Brain pericyte (primary cell): ENCODE measurements at regions not wholly inside any gene's neighbourhood (a gene's known extent, or its start where the extent isn't known, plus 50 kb on each side); places are given as distances from the start of the nearest gene placed in this dataset.

Experiments used
- DNase-seq: peaks from one replicate; pipeline ENCODE4 v3.0.0-alpha.2; 2012; ENCODE audit warnings: low read depth, low spot score

GRCh38 chr13:107121793-107122192, 553.9 kb upstream of the ARGLU1 start:
- no peak for DNase-seq

- DNase-seq, result no peak
Observed at GRCh38 chr13:107119989-107120881, 552.3 kb upstream of the ARGLU1 start.

DNA sequence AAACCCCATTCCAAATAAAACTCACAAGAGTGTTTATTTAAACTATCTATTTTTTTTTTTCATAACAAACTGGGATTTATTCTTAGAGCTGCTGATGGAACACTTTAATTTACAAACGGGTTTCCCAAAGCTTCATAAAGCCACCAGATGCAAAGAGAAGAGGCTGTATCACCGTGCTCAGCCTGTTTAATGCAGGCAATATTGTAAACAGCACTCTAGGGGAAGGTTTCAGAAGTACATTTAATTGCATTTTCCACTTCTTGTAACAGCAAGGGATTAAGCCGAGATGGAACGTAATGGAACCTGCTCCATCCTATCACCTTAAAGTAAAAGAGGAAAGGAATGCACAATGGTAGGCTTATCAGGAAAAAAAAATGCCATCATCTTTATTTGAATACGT, 550.6 kb upstream of the ARGLU1 start:
- no peak for DNase-seq

- DNase-seq, result no peak
Observed at GRCh38 chr13:107117327-107118012, 549.5 kb upstream of the ARGLU1 start.

DNA sequence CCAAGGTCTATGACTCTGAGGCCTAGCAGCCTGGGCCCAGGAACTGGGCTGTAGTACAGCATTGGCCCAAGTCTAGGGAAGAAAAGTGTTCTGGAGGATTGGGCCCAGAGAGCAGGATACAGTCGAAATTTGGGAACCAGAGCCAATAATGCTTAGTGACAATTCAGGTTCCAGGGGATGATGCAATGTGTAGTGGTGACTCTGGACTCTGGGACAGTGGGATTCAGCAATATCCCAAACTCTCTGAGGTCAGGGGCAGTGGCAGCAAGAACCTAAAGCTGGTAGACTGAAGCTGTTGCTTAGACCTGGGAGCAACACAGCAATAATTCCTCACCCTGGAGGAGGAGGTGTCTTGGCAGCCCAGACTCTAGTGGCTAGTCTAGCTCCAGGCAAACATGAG, 545.5 kb upstream of the ARGLU1 start:
- no peak for DNase-seq

DNA sequence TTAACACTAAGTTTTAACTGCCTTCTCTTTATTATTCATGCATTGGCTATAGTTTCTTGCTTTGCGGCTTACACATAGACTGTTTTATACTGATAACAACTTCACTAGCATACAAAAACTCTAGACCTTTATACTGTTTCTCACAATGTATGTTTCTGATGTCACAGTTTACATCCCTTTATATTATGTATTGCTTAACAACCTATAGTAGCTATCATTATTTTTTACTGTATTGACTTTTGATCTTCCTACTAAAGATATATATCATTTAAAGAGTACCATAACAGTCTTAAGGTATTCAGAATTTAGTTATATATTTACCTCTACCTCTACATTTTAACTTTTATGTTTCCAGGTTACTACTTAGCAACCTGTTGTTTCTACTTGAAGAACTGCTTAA, 543.3 kb upstream of the ARGLU1 start:
- no peak for DNase-seq

GRCh38 chr13:107104631-107105030, 536.7 kb upstream of the ARGLU1 start:
- DNase-seq, result no peak

DNA sequence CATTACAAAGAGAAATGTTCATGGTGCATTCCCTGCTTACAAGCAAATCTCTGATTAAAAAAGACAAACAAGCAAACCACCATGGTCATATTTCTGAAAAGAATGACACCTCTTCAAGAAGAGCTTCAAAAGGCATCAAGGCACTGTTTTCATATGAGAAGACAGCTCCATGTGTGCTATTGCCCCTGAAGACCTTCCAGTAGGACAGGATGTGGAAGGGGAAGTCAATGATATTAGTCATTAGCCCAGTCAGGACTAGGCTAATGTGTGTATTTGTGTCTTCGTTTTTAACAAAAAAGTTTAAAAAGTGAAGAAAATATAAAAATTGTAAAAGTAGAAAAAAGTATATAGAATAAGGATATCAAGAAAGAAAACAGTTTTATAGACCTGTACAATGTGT, 534.7 kb upstream of the ARGLU1 start:
- no peak for DNase-seq

GRCh38 chr13:107099661-107100060, 531.7 kb upstream of the ARGLU1 start:
- DNase-seq, result no peak

- no peak for DNase-seq
Observed at GRCh38 chr13:107097916-107098315, 530.0 kb upstream of the ARGLU1 start.

DNA sequence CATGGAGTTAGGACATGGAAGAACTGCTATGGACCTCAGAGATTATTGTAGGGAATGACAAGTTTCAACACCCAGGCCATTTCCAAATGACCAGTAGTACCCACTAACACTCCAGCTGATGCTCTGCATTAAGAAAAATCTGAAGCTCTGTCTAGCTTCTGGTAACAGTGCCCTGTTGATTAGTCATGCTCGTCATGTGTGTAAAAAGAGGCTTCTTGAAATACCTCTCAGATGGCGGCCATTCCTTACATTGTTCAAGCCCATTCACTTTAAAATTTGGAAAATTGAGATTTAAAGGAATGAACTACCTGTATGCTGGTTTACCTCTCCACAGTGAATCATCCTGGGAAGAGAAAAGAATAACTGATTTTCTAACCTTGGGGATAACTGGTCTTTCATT, 527.9 kb upstream of the ARGLU1 start:
- DNase-seq, result no peak

DNA sequence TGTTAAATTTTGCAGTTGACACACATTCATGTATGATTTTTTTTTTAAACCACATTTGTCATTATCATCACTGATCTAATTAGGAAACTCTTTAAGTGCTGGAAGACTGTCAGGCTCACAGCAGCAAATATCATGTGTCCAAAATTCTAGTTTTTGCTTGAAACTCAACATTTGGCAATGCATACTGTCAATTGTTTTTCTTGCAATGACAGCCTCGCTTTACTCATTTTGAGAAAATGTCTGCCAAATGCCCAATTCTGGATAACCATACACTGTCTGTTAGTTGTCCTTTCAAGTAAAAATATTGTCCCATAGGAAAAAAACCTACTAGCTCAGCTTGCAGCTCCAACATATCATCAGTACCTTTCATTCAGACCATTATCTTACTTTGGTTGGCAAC, 523.9 kb upstream of the ARGLU1 start:
- DNase-seq, result no peak

DNA sequence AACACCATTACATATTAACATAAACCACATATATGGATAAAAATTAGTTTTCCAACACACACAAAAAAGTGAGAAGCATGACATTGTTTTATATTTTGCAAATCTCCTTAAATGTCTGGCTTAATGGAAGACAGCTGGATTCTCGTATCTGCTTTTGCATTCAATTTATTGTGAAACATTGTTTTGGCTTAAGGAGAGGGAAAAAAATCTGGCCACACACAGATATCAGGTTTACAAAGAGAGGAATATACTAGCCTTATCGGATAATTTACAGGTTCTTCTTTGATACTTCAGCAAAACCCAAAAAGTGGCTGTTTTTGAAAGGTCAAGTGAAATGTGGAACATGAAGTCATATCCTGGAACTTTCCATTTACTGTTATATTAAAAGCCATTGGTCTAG, 523.5 kb upstream of the ARGLU1 start:
- DNase-seq, result no peak

DNA sequence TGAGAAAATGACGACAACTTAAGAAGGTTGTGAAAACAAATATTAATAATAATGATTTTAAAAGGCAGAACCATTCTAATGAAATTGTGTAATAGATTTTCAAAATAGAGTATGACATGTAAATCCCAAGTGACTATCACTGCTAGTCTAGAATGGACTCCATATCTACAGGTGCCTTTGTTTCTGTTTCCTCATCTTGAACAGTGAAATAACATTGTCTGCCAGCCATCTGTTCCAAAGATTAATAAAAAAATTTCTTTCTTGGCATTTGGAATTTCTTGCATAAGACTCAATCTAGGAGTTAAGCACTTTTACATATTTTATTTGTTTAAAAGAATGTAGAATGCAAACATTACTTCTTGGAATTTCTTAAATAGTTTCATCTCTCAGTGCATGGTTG, 520.1 kb upstream of the ARGLU1 start:
- DNase-seq, result no peak

DNA sequence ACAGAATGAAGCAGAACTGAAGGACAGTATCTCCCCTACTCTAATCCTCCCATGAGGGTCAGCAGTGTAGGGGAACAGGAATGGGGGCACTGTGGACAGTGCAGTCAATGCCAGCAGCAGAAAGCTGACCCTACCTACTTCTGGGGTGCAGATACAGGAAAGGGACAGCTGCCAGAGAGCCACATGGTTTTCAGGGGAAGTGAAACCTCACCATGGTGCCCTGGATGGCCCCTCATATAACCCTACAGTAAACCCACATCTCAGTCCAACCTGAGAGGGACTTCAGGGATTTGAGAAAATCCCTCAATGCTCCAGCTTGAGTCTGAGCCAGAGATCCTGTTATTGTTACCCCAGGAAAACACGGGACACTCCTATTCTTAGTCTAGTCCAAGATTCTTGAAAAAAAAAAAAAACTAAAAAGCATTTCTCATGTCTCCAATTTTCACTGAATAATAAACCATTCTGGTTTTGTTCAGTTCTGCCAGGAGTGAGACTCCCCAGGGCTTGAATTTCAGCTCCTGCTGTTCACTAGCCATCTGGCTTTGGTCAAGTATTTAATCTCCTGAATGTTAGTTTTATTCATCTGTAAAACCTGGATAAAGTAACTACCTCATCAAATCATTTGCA, 511.6 kb upstream of the ARGLU1 start:
- no peak for DNase-seq

DNA sequence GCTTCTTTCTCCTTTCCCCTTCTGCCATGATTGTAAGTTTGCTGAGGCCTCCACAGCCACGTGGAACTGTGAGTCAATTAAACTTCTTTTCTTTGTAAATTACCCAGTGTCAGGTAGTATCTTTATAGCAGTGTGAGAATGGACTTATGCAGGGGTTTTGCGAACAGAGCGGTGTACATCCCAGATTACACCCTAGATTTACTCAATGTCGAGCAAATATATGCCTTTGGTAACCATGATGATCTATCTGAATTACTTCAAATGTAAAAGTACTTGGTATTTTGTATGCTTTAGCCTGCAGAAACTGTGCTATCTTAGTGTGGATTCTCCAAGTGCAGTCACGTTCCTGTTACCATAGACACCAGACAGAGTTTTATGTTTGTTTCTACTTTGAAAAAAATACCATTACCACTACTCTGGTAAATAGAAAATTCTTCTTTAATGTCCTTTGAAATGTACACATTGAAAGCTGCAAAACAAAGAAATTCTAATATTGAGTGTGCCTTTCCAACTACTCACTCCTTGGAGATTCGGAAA, 510.4 kb upstream of the ARGLU1 start:
- no peak for DNase-seq

DNA sequence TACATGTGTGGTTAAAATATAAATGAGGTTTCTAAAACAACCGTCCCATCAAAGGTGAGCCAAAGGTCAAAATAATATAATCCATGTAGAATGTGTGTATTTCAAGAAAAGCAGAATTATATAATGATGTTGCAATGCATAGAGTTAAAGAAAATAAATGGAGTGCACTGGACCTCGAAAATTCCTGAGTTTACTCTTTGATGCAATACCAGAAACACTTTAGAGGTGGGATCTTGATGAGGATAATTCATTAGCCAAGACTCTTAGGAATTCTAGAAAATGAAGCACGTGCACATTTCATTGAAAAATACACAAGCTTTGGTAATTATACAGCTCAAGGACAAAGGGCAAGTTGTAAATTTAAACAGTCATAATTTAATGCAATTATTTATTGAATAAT, 508.9 kb upstream of the ARGLU1 start:
- no peak for DNase-seq

- DNase-seq, result no peak
Observed at GRCh38 chr13:107075576-107075975, 507.6 kb upstream of the ARGLU1 start.

DNA sequence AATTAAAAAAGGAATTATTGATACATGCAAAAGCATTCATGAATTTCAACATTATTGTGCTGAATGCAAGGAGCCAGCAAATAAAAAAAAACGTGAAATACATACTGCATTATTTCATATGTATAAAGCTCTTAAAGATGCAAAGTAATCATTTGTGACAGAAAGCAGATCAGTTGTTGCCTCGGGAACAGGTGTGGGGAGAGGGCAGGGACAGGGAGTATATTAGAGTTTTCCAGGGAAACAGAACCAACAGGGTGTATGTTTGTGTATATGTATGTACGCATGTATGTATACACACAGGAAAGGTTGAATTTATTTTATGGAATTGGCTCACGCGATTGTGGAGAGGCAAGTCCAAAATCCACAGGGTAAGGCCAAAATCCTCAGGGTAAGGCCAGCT, 502.9 kb upstream of the ARGLU1 start:
- DNase-seq, result no peak

- DNase-seq, result no peak
Observed at GRCh38 chr13:107069108-107069776, 501.3 kb upstream of the ARGLU1 start.

DNA sequence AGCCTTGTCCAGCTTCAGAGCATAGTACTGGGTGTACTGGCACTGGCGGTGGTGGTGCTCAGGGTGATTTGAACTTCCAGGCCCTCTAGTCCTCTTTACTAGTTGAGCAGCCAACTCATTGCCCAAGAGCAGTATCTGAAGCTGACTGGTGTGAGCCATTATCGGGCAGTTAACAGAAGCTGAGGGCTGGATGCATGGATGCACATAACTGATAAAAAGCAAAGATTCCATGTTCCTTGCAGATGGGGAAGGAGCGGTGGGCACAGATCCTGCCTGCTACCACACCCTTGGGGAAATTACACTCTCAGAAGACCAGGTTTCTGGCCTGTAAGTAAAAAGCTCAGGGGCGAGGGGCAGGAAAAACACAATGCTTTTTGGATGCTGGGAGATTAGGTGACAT, 499.4 kb upstream of the ARGLU1 start:
- no peak for DNase-seq

DNA sequence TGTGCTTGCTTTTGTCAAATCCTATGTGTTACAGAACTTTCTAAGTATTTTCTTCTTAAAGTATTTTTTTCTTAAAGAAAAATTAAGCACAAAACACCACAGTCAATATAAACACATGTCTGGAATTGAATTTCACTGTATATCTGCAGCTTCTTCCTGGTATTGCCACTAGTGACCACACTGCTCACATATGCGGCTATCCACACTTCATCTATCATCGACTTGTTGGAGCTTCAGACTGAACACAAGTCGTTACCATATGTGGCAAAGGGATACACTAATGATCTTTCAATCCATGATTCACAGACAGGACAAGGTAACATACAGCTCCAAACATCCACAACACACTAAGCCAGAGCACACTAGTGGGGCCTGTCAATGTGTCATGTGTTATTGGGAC, 498.4 kb upstream of the ARGLU1 start:
- DNase-seq, result no peak
